Spinal cord (tissue), 9 donors: ENCODE measurements at regions not wholly inside any gene's neighbourhood (a gene's known extent, or its start where the extent isn't known, plus 50 kb on each side); places are given as distances from the start of the nearest gene placed in this dataset.
"Not testable (repeated sequence)": the region's sequence is repeated elsewhere in the genome, so short reads cannot be mapped to it uniquely, and the experiment has no call there.

ENCODE experiments used
- DNase-seq, 6 donors: peaks; one replicate each; pipeline versions ENCODE4 v3.0.0 to v3.0.0-alpha.2; 2013 to 2015; ENCODE audit warnings: low spot score in 6 of 6, low read depth in 4 of 6
- H3K27ac ChIP-seq: one replicate; pipeline ENCODE4 v1.5.1; 2013; ENCODE audit warnings: low read depth, low read length, control low read depth
- H3K27me3 ChIP-seq: one replicate; pipeline ENCODE4 v1.6.1; 2013; ENCODE audit warnings: low read length; ENCODE audit not compliant: control insufficient read depth, insufficient read depth
- H3K36me3 ChIP-seq: one replicate; pipeline ENCODE4 v1.6.1; 2013; ENCODE audit warnings: low read length; ENCODE audit not compliant: control insufficient read depth, insufficient read depth
- H3K4me1 ChIP-seq: one replicate; pipeline ENCODE4 v1.6.1; 2013; ENCODE audit warnings: low read length; ENCODE audit not compliant: control insufficient read depth, insufficient read depth
- H3K4me3 ChIP-seq: one replicate; pipeline ENCODE4 v1.5.1; 2013; ENCODE audit warnings: low read depth, low read length, control low read depth
- H3K9me3 ChIP-seq: one replicate; pipeline ENCODE4 v1.6.1; 2013; ENCODE audit warnings: low read length; ENCODE audit not compliant: control insufficient read depth, insufficient read depth
- WGBS: methylation state at CpG from one replicate; pipeline ENCODE4 v1.1.5; 2013; ENCODE audit warnings: missing lambda C conversion rate; ENCODE audit not compliant: insufficient coverage; 5-methylcytosine and 5-hydroxymethylcytosine counted together
- donor health status: healthy.

GRCh38 chr11:112617977-112618826, 343.0 kb upstream of the NCAM1 start:
- H3K36me3 ChIP-seq = no peaks in the 10 kb centered on the region
- DNase-seq = no peak
- no peak overlapping the region for H3K27ac ChIP-seq
- H3K27me3 ChIP-seq = no peaks in the 10 kb centered on the region
- peaks cover 15% of the 10 kb centered on the region for H3K4me1 ChIP-seq
- no peaks in the 10 kb centered on the region for H3K9me3 ChIP-seq
- H3K4me3 ChIP-seq = no peak overlapping the region
- WGBS = 61% methylated on average over 5 of the region's 13 CpGs

- no peaks in the 10 kb centered on the region for H3K9me3 ChIP-seq
- DNase-seq = no peak
- 80% methylated on average over 1 of the region's 5 CpGs for WGBS
Observed at GRCh38 chr11:112619106-112619505, 342.1 kb upstream of the NCAM1 start.

GRCh38 chr11:112620621-112621394, 340.4 kb upstream of the NCAM1 start:
- peaks cover 11% of the 10 kb centered on the region for H3K4me1 ChIP-seq
- DNase-seq = no peak
- H3K27ac ChIP-seq = no peak overlapping the region
- WGBS = 80% methylated on average over 4 of the region's 7 CpGs
- no peaks in the 10 kb centered on the region for H3K9me3 ChIP-seq
- no peaks in the 10 kb centered on the region for H3K36me3 ChIP-seq
- no peak overlapping the region for H3K4me3 ChIP-seq
- H3K27me3 ChIP-seq = no peaks in the 10 kb centered on the region

More at GRCh38 chr11:112619106-112619505, 342.1 kb upstream of the NCAM1 start:
- H3K36me3 ChIP-seq = no peaks in the 10 kb centered on the region
- H3K4me1 ChIP-seq = peaks cover 11% of the 10 kb centered on the region
- no peak overlapping the region for H3K27ac ChIP-seq
- H3K27me3 ChIP-seq = no peaks in the 10 kb centered on the region
- H3K4me3 ChIP-seq = no peak overlapping the region

GRCh38 chr11:112623057-112623456, 338.2 kb upstream of the NCAM1 start:
- Histone ChIP-seq H3K27me3 (no peaks in the 10 kb centered on the region), H3K27ac (no peak overlapping the region), H3K36me3 (no peaks in the 10 kb centered on the region), H3K4me3 (no peak overlapping the region), H3K9me3 (no peaks in the 10 kb centered on the region), H3K4me1 (peaks cover 3% of the 10 kb centered on the region)
- no peak for DNase-seq
- no CpG with 5 or more reads among the region's 1 CpG for WGBS

GRCh38 chr11:112624431-112624830, 336.8 kb upstream of the NCAM1 start:
- Histone ChIP-seq H3K4me1 (no peaks in the 10 kb centered on the region), H3K36me3 (no peaks in the 10 kb centered on the region), H3K9me3 (no peaks in the 10 kb centered on the region), H3K27me3 (no peaks in the 10 kb centered on the region), H3K27ac (no peak overlapping the region), H3K4me3 (no peak overlapping the region)
- DNase-seq = no peak
- WGBS = 92% methylated on average over 2 of the region's 4 CpGs

GRCh38 chr11:112624971-112625370, 336.2 kb upstream of the NCAM1 start:
- H3K27me3 ChIP-seq, H3K4me1 ChIP-seq, H3K36me3 ChIP-seq, H3K27ac ChIP-seq, H3K9me3 ChIP-seq, DNase-seq, H3K4me3 ChIP-seq: not testable (repeated sequence)
- WGBS = 100% methylated on average over 1 of the region's 2 CpGs

GRCh38 chr11:112625814-112626213, 335.4 kb upstream of the NCAM1 start:
- no peak overlapping the region for H3K27ac ChIP-seq
- no peak for DNase-seq
- no peaks in the 10 kb centered on the region for H3K4me1 ChIP-seq
- H3K4me3 ChIP-seq = no peak overlapping the region
- H3K9me3 ChIP-seq = no peaks in the 10 kb centered on the region
- no peaks in the 10 kb centered on the region for H3K36me3 ChIP-seq
- WGBS = no CpG with 5 or more reads among the region's 3 CpGs
- no peaks in the 10 kb centered on the region for H3K27me3 ChIP-seq

- peaks cover 6% of the 10 kb centered on the region for H3K4me1 ChIP-seq
- no peaks in the 10 kb centered on the region for H3K27me3 ChIP-seq
- H3K4me3 ChIP-seq = no peak overlapping the region
- H3K36me3 ChIP-seq = no peaks in the 10 kb centered on the region
- no peak overlapping the region for H3K27ac ChIP-seq
- no peak for DNase-seq
- WGBS = no CpG with 5 or more reads among the region's 1 CpG
- H3K9me3 ChIP-seq = no peaks in the 10 kb centered on the region
Observed at GRCh38 chr11:112626731-112627130, 334.5 kb upstream of the NCAM1 start.

GRCh38 chr11:112627588-112628045, 333.6 kb upstream of the NCAM1 start:
- 71% methylated on average over 2 of the region's 2 CpGs for WGBS
- no peak for DNase-seq
- no peaks in the 10 kb centered on the region for H3K9me3 ChIP-seq
- no peak overlapping the region for H3K4me3 ChIP-seq
- peaks cover 6% of the 10 kb centered on the region for H3K4me1 ChIP-seq
- H3K27me3 ChIP-seq = no peaks in the 10 kb centered on the region
- no peak overlapping the region for H3K27ac ChIP-seq
- H3K36me3 ChIP-seq = no peaks in the 10 kb centered on the region
